GM12874 (cell line): ENCODE measurements at regions not wholly inside any gene's neighbourhood (a gene's known extent, or its start where the extent isn't known, plus 50 kb on each side); places are given as distances from the start of the nearest gene placed in this dataset.

Experiments
- TF ChIP-seq, protein P1 (sequence below): IDR thresholded peaks from 2 replicates; pipeline ENCODE4 v1.5.1; 2011; ENCODE audit warnings: low read depth, mild to moderate bottlenecking, control low read depth, low read length, moderate library complexity; ENCODE audit not compliant: insufficient read depth

DNA sequence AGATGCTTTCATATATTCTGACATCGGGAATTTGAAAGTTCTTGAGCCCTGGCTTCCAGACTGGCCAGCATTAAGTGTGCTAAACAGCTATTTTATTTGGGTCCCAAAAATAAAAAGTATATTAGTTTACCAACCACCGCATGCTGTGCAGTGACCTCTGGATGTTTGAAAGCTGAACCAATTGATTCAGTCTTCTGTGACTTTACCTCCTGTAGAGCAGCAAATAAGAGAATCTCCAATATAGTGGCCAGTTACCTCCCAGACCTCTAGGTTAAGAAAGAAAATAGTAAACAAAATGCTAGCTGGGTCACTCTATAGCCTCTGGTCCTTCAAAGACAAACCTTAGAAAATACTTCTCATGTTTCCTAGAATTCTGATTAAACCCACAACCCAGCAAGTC is 424.6 kb upstream of the NFE2L3 start:
- TF ChIP-seq, protein P1, sequence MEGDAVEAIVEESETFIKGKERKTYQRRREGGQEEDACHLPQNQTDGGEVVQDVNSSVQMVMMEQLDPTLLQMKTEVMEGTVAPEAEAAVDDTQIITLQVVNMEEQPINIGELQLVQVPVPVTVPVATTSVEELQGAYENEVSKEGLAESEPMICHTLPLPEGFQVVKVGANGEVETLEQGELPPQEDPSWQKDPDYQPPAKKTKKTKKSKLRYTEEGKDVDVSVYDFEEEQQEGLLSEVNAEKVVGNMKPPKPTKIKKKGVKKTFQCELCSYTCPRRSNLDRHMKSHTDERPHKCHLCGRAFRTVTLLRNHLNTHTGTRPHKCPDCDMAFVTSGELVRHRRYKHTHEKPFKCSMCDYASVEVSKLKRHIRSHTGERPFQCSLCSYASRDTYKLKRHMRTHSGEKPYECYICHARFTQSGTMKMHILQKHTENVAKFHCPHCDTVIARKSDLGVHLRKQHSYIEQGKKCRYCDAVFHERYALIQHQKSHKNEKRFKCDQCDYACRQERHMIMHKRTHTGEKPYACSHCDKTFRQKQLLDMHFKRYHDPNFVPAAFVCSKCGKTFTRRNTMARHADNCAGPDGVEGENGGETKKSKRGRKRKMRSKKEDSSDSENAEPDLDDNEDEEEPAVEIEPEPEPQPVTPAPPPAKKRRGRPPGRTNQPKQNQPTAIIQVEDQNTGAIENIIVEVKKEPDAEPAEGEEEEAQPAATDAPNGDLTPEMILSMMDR, result no peak

DNA sequence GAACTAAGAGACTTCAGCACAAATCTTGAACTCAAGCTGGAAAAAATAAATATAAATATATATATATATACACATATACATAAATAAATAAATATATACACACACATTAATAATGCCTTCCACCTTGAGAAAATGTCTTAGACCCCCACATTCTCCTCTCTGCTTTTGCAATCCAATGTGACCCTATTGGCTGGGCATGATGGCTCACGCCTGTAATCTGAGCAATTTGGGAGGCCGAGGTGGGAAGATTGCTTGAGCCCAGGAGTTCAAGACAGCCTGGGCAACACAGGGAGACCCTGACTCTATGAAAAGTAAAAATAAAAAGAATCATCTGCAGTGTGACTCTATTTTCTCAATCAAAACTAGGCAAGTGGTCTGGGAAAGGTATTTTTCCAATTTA is 424.1 kb upstream of the NFE2L3 start:
- TF ChIP-seq, protein P1, result no peak

DNA sequence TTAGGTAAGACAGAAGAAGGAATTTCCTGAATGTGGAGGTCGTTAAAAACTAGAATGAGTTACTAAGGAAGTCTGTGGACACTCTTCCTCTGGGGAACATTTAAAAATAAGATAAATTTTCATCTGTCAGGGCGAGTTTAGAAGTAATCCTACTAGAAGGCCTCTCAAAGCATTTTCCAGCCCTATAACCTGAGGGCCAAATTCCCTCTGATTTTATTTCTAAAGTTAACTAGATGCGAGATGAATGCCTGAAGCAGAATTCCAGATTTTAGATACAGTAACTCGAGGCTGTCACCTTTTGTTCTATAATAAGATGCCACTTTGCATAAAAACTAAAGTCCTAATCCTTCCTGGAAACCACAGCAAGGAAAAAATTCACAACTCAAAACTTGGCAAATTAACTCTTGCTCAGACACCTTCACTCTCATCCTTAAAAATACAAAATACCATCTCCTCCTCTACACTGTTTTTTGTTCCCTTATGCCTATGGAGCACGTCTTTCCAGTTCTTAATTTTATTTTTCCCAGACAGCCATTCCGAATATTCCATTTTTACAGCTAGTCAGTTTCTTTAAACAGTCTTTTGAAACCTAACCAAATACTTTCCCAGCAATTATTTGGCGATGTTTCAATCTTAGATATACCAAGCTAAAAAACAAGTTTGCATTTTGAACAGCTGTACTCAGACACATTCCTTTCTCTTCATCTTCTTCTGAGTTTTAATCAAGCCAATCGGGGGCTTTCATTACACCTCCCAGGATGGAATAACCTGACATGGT is 420.7 kb upstream of the NFE2L3 start:
- TF ChIP-seq, protein P1, result no peak

DNA sequence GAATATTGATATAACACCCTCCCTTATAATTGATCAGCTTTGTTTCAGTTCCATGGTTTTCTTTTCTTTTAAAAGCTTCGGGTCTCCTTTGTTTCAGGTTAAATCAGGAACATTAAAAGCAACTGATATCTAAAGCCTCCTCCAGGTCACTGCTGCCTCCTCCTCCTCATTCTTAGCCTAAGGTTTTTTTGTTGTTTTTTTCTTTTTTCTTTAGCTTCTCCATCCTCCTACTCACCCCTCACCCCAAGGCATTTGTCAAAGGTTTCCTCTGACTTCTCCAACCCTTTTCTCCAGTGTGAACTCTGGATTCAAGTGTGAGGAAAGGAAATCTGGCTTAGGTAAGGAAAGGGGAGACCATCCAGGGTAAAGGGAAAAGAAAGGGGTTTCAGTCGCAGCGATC is 420.2 kb upstream of the NFE2L3 start:
- TF ChIP-seq, protein P1, result no peak

DNA sequence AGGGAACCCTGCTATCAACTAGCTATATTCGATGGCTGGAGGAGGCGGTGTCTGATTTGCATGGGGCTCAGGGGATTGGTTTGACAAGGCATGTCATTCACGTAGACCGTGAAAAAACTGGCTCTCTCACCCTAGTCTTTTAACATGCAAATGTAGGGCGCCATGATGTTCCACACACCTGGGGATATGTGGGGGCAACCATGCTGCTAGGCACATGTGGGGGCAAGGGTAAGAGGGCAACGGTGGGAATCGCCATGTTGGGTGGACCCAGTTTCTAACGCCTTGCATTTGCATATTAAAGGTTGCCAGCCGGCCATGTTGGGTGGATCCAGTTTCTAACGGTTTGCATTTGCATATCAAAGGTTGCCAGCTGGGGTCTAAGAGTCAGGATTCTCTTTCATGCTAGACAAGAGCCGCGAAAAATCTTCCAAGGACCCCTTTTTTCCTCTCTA is 419.2 kb upstream of the NFE2L3 start:
- TF ChIP-seq, protein P1, result no peak

DNA sequence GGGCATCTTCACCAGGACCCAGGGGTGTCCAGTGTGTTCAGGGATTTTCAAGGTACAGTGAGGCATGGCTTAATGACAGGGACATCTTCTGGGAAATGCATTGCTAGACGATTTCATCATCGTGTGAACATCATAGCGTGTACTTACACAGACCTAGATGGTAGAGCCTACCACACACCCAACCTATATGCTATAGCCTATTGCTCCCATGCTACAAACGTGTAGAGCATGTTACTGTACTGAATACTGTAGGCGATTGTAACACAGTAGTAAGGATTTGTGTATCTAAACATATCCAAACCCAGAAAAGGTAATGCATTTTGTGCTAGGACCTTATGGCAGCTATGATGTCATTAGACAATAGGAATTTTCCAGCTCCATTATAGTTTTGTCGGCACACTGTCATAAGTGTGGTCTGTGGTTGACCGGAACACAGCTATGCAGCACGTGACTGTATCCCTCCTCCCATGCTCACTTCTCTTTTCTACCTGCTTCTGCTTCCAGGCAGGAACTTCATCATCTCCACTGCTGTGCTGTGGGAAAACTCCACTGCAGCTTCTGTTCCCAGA is 416.2 kb upstream of the NFE2L3 start:
- TF ChIP-seq, protein P1, result no peak

DNA sequence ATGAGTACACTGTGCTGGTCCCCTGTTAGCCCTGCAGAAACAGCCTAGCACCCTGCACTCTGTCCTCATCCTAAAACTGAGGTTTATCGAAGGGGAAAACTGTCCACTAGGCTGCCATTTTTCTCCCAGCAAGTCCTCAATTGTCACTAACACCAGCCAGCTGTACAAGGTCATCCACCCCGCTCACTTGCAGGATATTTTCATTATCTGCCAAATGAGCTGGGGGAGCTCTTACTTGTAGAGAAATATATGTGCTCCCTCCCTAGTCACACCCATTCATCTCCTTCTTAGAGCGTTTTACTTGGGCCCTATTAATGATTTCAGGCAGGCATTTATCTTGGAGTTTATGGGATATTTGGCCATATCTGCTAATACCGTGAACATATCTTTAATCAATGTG is 413.5 kb upstream of the NFE2L3 start:
- TF ChIP-seq, protein P1, result no peak
